Liver (tissue), 8 donors: ENCODE measurements at regions not wholly inside any gene's neighbourhood (a gene's known extent, or its start where the extent isn't known, plus 50 kb on each side); places are given as distances from the start of the nearest gene placed in this dataset.
A peak's percentile ranks its signal among the peaks of the same experiment; 100 is the strongest.

ENCODE experiments used
- DNase-seq: peaks from one replicate; pipeline ENCODE4 v3.0.0-alpha.2; 2017; ENCODE audit warnings: low spot score
- H3K27ac ChIP-seq, 2 donors: one replicate each; pipeline ENCODE4 v1.7.0; 2013; ENCODE audit warnings: inconsistent platforms in 2 of 2, low read length in 2 of 2, control low read depth in 1 of 2, low read depth in 1 of 2, mild to moderate bottlenecking in 1 of 2
- H3K27me3 ChIP-seq, 4 donors: one replicate each; pipeline versions ENCODE4 v1.6.1 to v1.7.0; 2013; ENCODE audit warnings: low read length in 3 of 4, inconsistent platforms in 1 of 4, mild to moderate bottlenecking in 1 of 4, moderate library complexity in 1 of 4; ENCODE audit not compliant: control insufficient read depth in 4 of 4, insufficient read depth in 4 of 4
- H3K36me3 ChIP-seq, 4 donors: one replicate each; pipeline versions ENCODE4 v1.6.1 to v1.7.0; 2013; ENCODE audit warnings: low read length in 3 of 4, mild to moderate bottlenecking in 3 of 4, low read depth in 1 of 4, moderate library complexity in 1 of 4; ENCODE audit not compliant: control insufficient read depth in 4 of 4, insufficient read depth in 3 of 4
- H3K4me1 ChIP-seq, 4 donors: one replicate each; pipeline versions ENCODE4 v1.6.1 to v1.7.0; 2013; ENCODE audit warnings: low read length in 3 of 4, mild to moderate bottlenecking in 3 of 4, moderate library complexity in 1 of 4; ENCODE audit not compliant: control insufficient read depth in 4 of 4, insufficient read depth in 4 of 4
- H3K4me3 ChIP-seq, 3 donors: one replicate each; pipeline versions ENCODE4 v1.6.1 to v1.7.0; 2013; ENCODE audit warnings: low read length in 3 of 3, control low read depth in 1 of 3, low read depth in 1 of 3, mild to moderate bottlenecking in 1 of 3
- H3K9ac ChIP-seq, 2 donors: one replicate each; pipeline ENCODE4 v1.7.0; 2013; ENCODE audit warnings: low read length in 2 of 2, mild to moderate bottlenecking in 2 of 2, moderate library complexity in 2 of 2, control low read depth in 1 of 2, low read depth in 1 of 2
- H3K9me3 ChIP-seq, 4 donors: one replicate each; pipeline versions ENCODE4 v1.6.1 to v1.7.0; 2013; ENCODE audit warnings: low read length in 3 of 4; ENCODE audit not compliant: control insufficient read depth in 4 of 4
- EGR1 ChIP-seq, 2 donors: IDR thresholded peaks; 2 replicates each; pipeline ENCODE4 v1.6.1; 2016 to 2018; ENCODE audit warnings: antibody characterized with exemption in 2 of 2, low read depth in 2 of 2
- FOXA1 ChIP-seq: IDR thresholded peaks from 2 replicates; pipeline ENCODE4 v1.6.1; 2016; ENCODE audit warnings: antibody characterized with exemption
- FOXA2 ChIP-seq: IDR thresholded peaks from 2 replicates; pipeline ENCODE4 v1.6.1; 2016; ENCODE audit warnings: antibody characterized with exemption
- GABPA ChIP-seq, 2 donors: IDR thresholded peaks in 1 of 2; conservative IDR thresholded peaks in 1 of 2; 2 replicates each; pipeline ENCODE4 v1.6.1; 2016; ENCODE audit warnings: antibody characterized with exemption in 2 of 2, mild to moderate bottlenecking in 1 of 2, moderate library complexity in 1 of 2
- HNF4A ChIP-seq, 2 donors: conservative IDR thresholded peaks; 2 replicates each; pipeline ENCODE4 v1.6.1; 2016; ENCODE audit warnings: antibody characterized with exemption in 2 of 2, mild to moderate bottlenecking in 2 of 2
- HNF4G ChIP-seq: IDR thresholded peaks from 2 replicates; pipeline ENCODE4 v1.6.1; 2016; ENCODE audit warnings: antibody characterized with exemption
- JUND ChIP-seq, 2 donors: IDR thresholded peaks; 2 replicates each; pipeline ENCODE4 v1.6.1; 2016; ENCODE audit warnings: antibody characterized with exemption in 2 of 2
- NR2F2 ChIP-seq: IDR thresholded peaks from 2 replicates; pipeline ENCODE4 v1.6.1; 2016; ENCODE audit warnings: antibody characterized with exemption
- RAD21 ChIP-seq, 2 donors: IDR thresholded peaks; 2 replicates each; pipeline ENCODE4 v1.6.1; 2016; ENCODE audit warnings: antibody characterized with exemption in 2 of 2, mild to moderate bottlenecking in 2 of 2
- RXRA ChIP-seq, 2 donors: IDR thresholded peaks; 2 replicates each; pipeline ENCODE4 v1.6.1; 2017 to 2018; ENCODE audit warnings: antibody characterized with exemption in 2 of 2, mild to moderate bottlenecking in 1 of 2
- SP1 ChIP-seq: IDR thresholded peaks from 2 replicates; pipeline ENCODE4 v1.6.1; 2018; ENCODE audit warnings: antibody characterized with exemption, mild to moderate bottlenecking
- TAF1 ChIP-seq: conservative IDR thresholded peaks from 2 replicates; pipeline ENCODE4 v1.6.1; 2016; ENCODE audit warnings: antibody characterized with exemption, mild to moderate bottlenecking
- YY1 ChIP-seq: IDR thresholded peaks from 2 replicates; pipeline ENCODE4 v1.6.1; 2016; ENCODE audit warnings: antibody characterized with exemption, mild to moderate bottlenecking
- WGBS: extraction: QIAGEN DNeasy Blood & Tissue Kit; methylation state at CpG from one replicate; pipeline ENCODE4 v1.1.7; 2013; 5-methylcytosine and 5-hydroxymethylcytosine counted together
- TF ChIP-seq, protein P1 (sequence below): IDR thresholded peaks from 2 replicates; pipeline ENCODE4 v1.6.1; 2016; ENCODE audit warnings: antibody characterized with exemption
- TF ChIP-seq, protein P2 (sequence below): IDR thresholded peaks from 2 replicates; pipeline ENCODE4 v1.6.1; 2016; ENCODE audit warnings: antibody characterized with exemption
- TF ChIP-seq, protein P3 (sequence below): IDR thresholded peaks from 2 replicates; pipeline ENCODE4 v1.6.1; 2016; ENCODE audit warnings: antibody characterized with exemption
- TF ChIP-seq, protein P4 (sequence below): fragments of 150-350 bp; IDR thresholded peaks from 2 replicates; pipeline ENCODE4 v1.5.1; 2017; ENCODE audit warnings: improper control_type of control experiment, low read depth, low read length; ENCODE audit not compliant: missing input control
- TF ChIP-seq, protein P5 (sequence below): IDR thresholded peaks from 2 replicates; pipeline ENCODE4 v1.6.1; 2016; ENCODE audit warnings: antibody characterized with exemption, mild to moderate bottlenecking
- donor health status: healthy.
- donor health status: healthy.
- donor health status: healthy.
- donor health status: healthy.
- donor health status: healthy.

DNA sequence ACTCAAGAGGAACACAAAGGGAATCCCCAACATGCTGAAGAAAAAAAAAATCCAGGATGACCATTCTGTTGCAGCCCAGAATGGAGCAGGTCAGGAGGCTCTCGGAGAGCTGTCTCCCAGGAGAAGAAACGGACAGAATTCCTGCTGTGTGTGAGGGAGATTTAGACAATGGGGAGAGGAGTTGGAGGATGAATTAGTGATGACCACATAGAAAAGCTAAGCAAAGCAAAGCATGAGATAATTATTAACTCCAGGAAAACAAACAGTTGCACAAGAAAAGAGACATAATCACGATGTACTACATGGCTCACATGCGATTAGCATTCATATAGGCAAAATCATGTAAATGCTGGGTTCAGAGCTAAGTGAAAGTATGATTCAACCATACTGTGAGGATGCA, 61.1 kb upstream of the SMYD2 start:
- Histone ChIP-seq H3K9me3 (no peaks in the 10 kb centered on the region), H3K4me3 (no peak overlapping the region), H3K4me1 (peaks cover 0 to 26% (median 15%) of the 10 kb centered on the region in 4 donors), H3K27ac (no peak overlapping the region), H3K9ac (no peak overlapping the region), H3K36me3 (no peaks in the 10 kb centered on the region), H3K27me3 (no peaks in the 10 kb centered on the region)
- peak; percentile 9 for TF ChIP-seq YY1
- no peak for TF ChIP-seq HNF4A (conservative IDR thresholded peaks at IDR 0.05)
- peak; percentile 15 for TF ChIP-seq FOXA2
- TF ChIP-seq JUND (IDR thresholded peaks at IDR 0.05) = peak in 1 of 2 donors; percentile 38
- TF ChIP-seq RAD21 (IDR thresholded peaks at IDR 0.05) = peak; percentile 7 to 23
- TF ChIP-seq, protein P1, sequence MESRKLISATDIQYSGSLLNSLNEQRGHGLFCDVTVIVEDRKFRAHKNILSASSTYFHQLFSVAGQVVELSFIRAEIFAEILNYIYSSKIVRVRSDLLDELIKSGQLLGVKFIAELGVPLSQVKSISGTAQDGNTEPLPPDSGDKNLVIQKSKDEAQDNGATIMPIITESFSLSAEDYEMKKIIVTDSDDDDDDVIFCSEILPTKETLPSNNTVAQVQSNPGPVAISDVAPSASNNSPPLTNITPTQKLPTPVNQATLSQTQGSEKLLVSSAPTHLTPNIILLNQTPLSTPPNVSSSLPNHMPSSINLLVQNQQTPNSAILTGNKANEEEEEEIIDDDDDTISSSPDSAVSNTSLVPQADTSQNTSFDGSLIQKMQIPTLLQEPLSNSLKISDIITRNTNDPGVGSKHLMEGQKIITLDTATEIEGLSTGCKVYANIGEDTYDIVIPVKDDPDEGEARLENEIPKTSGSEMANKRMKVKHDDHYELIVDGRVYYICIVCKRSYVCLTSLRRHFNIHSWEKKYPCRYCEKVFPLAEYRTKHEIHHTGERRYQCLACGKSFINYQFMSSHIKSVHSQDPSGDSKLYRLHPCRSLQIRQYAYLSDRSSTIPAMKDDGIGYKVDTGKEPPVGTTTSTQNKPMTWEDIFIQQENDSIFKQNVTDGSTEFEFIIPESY = no peak
- DNase-seq = no peak
- 42% methylated on average over 4 of the region's 4 CpGs for WGBS

DNA sequence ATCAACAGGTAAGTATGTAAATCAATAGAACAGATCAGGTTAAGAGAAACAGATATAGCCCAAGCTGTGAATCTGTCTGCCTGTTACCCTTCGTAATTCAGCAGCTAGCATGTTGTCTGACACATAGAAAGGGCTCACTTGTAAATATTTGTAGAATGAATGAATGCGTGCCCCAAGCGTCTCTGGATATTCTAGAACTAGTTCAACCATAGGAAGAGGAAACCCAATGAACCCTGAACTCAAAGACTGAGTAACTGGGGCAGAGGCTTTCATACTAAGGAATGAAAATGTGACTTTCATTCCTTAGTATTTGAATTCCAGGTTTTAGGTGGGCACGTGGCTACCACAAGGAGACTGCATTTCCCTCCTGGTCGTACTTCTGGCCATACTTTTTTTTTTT, 60.1 kb upstream of the SMYD2 start:
- no peak for DNase-seq
- WGBS = 96% methylated on average over 5 of the region's 5 CpGs
- TF ChIP-seq EGR1 (IDR thresholded peaks at IDR 0.05; ENCODE audit: low read depth in 2 of 2) = no peak
- TF ChIP-seq, protein P2, sequence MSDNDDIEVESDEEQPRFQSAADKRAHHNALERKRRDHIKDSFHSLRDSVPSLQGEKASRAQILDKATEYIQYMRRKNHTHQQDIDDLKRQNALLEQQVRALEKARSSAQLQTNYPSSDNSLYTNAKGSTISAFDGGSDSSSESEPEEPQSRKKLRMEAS = no peak

DNA sequence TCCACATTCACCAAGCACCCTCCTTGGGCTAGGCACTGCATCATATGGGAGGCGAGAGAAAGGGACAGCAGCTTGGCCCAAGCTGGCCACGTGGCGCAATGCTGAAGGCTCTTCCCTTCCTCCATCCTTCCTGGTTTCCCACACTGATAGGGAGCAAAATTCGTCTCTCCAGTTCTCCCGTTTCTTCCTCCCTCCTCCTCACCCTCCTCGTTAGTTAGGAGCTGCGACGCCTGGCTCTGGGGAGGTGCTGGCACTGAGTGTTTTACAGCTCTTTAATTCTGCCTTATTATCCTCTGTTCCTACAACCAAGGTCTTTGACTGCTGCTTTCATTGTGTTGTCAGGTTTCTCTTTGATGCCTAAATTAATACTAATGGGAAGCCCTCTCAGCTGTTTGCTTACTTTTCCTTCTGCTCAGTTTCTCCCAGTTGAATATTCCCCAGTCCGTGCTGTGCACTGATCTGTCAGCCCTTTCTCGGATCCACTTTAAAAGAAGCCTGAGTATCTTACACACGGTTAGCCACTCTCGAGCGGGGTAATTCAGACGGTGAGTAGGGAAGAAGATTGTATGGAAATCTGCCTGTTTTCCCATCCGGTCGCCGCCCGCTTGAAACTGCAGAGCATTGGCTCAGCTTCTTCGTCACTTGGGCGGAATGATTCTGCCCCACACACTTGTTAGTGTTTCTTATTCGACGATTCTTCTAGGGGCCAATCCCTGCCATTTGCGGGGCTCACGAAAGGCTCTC, 56.2 kb upstream of the SMYD2 start:
- H3K4me3 ChIP-seq = peak overlapping the region; percentile 7 to 38 (median 14)
- H3K4me1 ChIP-seq = peaks cover 0 to 12% (median 5%) of the 10 kb centered on the region in 4 donors
- H3K27me3 ChIP-seq = no peaks in the 10 kb centered on the region
- no peak overlapping the region for H3K27ac ChIP-seq
- no peaks in the 10 kb centered on the region for H3K9me3 ChIP-seq
- WGBS = 20% methylated on average over 24 of the region's 24 CpGs
- no peak overlapping the region for H3K9ac ChIP-seq
- no peaks in the 10 kb centered on the region for H3K36me3 ChIP-seq
- no peak for DNase-seq
- TF ChIP-seq YY1 (no peak), EGR1 (IDR thresholded peaks at IDR 0.05; ENCODE audit: low read depth in 2 of 2) (no peak), TAF1 (no peak), FOXA2 (no peak), HNF4A (conservative IDR thresholded peaks at IDR 0.05) (no peak), SP1 (no peak), RAD21 (IDR thresholded peaks at IDR 0.05) (no peak), FOXA1 (no peak), HNF4G (no peak), RXRA (IDR thresholded peaks at IDR 0.05) (no peak), GABPA (IDR thresholded peaks at IDR 0.05 in 1 of 2, conservative IDR thresholded peaks at IDR 0.05 in 1 of 2) (no peak), NR2F2 (no peak)
- TF ChIP-seq, protein P3, sequence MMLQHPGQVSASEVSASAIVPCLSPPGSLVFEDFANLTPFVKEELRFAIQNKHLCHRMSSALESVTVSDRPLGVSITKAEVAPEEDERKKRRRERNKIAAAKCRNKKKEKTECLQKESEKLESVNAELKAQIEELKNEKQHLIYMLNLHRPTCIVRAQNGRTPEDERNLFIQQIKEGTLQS = no peak
- TF ChIP-seq, protein P1 = no peak
- TF ChIP-seq, protein P4, sequence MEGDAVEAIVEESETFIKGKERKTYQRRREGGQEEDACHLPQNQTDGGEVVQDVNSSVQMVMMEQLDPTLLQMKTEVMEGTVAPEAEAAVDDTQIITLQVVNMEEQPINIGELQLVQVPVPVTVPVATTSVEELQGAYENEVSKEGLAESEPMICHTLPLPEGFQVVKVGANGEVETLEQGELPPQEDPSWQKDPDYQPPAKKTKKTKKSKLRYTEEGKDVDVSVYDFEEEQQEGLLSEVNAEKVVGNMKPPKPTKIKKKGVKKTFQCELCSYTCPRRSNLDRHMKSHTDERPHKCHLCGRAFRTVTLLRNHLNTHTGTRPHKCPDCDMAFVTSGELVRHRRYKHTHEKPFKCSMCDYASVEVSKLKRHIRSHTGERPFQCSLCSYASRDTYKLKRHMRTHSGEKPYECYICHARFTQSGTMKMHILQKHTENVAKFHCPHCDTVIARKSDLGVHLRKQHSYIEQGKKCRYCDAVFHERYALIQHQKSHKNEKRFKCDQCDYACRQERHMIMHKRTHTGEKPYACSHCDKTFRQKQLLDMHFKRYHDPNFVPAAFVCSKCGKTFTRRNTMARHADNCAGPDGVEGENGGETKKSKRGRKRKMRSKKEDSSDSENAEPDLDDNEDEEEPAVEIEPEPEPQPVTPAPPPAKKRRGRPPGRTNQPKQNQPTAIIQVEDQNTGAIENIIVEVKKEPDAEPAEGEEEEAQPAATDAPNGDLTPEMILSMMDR = no peak
- TF ChIP-seq, protein P5, sequence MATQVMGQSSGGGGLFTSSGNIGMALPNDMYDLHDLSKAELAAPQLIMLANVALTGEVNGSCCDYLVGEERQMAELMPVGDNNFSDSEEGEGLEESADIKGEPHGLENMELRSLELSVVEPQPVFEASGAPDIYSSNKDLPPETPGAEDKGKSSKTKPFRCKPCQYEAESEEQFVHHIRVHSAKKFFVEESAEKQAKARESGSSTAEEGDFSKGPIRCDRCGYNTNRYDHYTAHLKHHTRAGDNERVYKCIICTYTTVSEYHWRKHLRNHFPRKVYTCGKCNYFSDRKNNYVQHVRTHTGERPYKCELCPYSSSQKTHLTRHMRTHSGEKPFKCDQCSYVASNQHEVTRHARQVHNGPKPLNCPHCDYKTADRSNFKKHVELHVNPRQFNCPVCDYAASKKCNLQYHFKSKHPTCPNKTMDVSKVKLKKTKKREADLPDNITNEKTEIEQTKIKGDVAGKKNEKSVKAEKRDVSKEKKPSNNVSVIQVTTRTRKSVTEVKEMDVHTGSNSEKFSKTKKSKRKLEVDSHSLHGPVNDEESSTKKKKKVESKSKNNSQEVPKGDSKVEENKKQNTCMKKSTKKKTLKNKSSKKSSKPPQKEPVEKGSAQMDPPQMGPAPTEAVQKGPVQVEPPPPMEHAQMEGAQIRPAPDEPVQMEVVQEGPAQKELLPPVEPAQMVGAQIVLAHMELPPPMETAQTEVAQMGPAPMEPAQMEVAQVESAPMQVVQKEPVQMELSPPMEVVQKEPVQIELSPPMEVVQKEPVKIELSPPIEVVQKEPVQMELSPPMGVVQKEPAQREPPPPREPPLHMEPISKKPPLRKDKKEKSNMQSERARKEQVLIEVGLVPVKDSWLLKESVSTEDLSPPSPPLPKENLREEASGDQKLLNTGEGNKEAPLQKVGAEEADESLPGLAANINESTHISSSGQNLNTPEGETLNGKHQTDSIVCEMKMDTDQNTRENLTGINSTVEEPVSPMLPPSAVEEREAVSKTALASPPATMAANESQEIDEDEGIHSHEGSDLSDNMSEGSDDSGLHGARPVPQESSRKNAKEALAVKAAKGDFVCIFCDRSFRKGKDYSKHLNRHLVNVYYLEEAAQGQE = no peak

More for the DNA sequence above, 60.1 kb upstream of the SMYD2 start:
- no peak overlapping the region for H3K9ac ChIP-seq
- no peaks in the 10 kb centered on the region for H3K27me3 ChIP-seq
- H3K4me3 ChIP-seq = no peak overlapping the region
- H3K9me3 ChIP-seq = no peaks in the 10 kb centered on the region
- no peak overlapping the region for H3K27ac ChIP-seq
- H3K36me3 ChIP-seq = no peaks in the 10 kb centered on the region
- peaks cover 0 to 26% (median 13%) of the 10 kb centered on the region in 4 donors for H3K4me1 ChIP-seq
